ENCODE measurements at regions not wholly inside any gene's neighbourhood (a gene's known extent, or its start where the extent isn't known, plus 50 kb on each side); places are given as distances from the start of the nearest gene placed in this dataset.

GRCh38 chr5:114120166-114120565 lies 241.7 kb upstream of the KCNN2 start:
- WGBS, 3 donors = 82 to 90% (median 88%) methylated on average over 4 of the region's 4 CpGs
- TF ChIP-seq POLR2A (IDR thresholded peaks at IDR 0.05) (no peak), EP300 (IDR thresholded peaks at IDR 0.05) (no peak)
- TF ChIP-seq, protein P1, sequence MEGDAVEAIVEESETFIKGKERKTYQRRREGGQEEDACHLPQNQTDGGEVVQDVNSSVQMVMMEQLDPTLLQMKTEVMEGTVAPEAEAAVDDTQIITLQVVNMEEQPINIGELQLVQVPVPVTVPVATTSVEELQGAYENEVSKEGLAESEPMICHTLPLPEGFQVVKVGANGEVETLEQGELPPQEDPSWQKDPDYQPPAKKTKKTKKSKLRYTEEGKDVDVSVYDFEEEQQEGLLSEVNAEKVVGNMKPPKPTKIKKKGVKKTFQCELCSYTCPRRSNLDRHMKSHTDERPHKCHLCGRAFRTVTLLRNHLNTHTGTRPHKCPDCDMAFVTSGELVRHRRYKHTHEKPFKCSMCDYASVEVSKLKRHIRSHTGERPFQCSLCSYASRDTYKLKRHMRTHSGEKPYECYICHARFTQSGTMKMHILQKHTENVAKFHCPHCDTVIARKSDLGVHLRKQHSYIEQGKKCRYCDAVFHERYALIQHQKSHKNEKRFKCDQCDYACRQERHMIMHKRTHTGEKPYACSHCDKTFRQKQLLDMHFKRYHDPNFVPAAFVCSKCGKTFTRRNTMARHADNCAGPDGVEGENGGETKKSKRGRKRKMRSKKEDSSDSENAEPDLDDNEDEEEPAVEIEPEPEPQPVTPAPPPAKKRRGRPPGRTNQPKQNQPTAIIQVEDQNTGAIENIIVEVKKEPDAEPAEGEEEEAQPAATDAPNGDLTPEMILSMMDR (IDR thresholded peaks at IDR 0.05) = no peak
- H3K4me1 ChIP-seq (ENCODE audit: insufficient read depth) = no peaks in the 10 kb centered on the region
- intact Hi-C loops (cut with DNase I) = loop anchor here in 1 of 4 donors (10.0 kb wide), 1 partner anchor 1115 kb away; no protein-coding TSS in a partner anchor
- H3K36me3 ChIP-seq = no peaks in the 10 kb centered on the region
- H3K4me3 ChIP-seq = no peak overlapping the region
- H3K27me3 ChIP-seq = no peaks in the 10 kb centered on the region
- no peak for DNase-seq
- H3K27ac ChIP-seq = no peak overlapping the region
- no peaks in the 10 kb centered on the region for H3K9me3 ChIP-seq

DNA sequence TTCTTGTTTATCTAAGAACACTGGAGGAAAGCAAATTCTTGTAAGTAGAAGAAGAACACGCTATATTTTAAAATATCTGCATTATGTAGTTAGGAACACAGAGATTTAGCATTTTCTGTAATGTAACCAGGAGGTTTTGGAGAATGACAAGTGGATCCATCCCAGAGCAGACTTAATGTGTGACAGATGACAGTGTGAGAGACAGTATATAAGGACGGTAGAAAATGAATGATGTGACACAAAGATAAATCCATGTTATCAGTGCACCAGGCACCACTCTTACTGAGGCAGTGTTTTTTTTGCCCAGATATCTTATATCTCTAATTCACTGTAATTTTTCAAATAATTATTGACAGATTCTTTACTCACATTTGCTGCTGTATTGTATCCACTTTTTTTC lies 239.0 kb upstream of the KCNN2 start:
- Histone ChIP-seq H3K4me1 (ENCODE audit: insufficient read depth) (no peaks in the 10 kb centered on the region), H3K9me3 (no peaks in the 10 kb centered on the region), H3K27me3 (no peaks in the 10 kb centered on the region), H3K36me3 (no peaks in the 10 kb centered on the region), H3K4me3 (no peak overlapping the region), H3K27ac (no peak overlapping the region)
- TF ChIP-seq POLR2A (IDR thresholded peaks at IDR 0.05) (no peak), EP300 (IDR thresholded peaks at IDR 0.05) (no peak)
- TF ChIP-seq, protein P1 (IDR thresholded peaks at IDR 0.05) = no peak
- DNase-seq = no peak
- WGBS, 3 donors = 63 to 79% (median 65%) methylated on average over 2 of the region's 2 CpGs
- intact Hi-C loops (cut with DNase I) = loop anchor here in 1 of 4 donors (10.0 kb wide), 1 partner anchor 1112 kb away; no protein-coding TSS in a partner anchor

DNA sequence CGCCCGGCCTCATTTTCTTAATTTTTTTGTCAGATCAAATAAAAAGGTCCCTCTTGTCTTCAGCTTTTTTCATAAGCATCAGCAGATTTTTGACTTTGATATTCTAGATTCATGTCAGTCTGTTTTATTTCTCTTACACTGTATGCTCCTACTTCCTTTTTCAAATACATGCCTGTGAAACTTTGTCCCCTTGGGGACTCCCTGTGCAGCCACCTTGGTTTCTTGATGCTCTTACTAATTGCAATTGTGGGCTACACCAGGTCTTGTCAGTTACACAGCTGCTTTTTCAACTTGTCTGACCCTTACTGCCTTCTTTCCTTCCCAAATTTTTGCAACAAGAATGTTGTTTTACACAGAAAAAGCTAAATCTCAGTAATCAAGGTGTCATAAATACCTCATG lies 238.2 kb upstream of the KCNN2 start:
- 96 to 98% (median 98%) methylated on average over 2 of the region's 2 CpGs for WGBS, 3 donors
- intact Hi-C loops (cut with DNase I) = loop anchor here in 1 of 4 donors (10.0 kb wide), 1 partner anchor 1111 kb away; no protein-coding TSS in a partner anchor
- TF ChIP-seq, protein P1 (IDR thresholded peaks at IDR 0.05) = no peak
- TF ChIP-seq POLR2A (IDR thresholded peaks at IDR 0.05) = no peak
- TF ChIP-seq EP300 (IDR thresholded peaks at IDR 0.05) = no peak

DNA sequence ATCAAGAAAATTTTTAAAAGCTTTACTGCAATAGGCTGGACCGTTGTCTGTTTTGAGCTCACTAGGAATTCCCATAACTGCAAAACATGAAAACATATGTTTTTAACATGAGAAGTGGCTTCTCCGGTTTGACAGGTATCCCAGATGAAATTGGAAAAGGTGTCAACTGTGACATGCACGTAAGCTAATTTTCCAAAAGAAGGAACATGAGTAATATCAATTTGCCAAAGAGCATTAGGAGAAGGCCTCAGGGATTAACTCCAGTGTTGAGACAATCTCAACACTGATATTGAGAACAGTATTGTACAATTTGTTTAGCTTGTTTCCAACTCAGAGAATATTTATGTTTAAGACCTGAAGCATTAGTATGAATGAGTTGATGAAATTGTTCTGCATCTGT lies 215.5 kb upstream of the KCNN2 start:
- WGBS, 3 donors = 85 to 88% (median 86%) methylated on average over 3 of the region's 3 CpGs
- no peak for TF ChIP-seq POLR2A (IDR thresholded peaks at IDR 0.05)
- no peak for TF ChIP-seq EP300 (IDR thresholded peaks at IDR 0.05)
- TF ChIP-seq, protein P1 (IDR thresholded peaks at IDR 0.05) = no peak
- Histone ChIP-seq H3K27ac (no peak overlapping the region), H3K27me3 (no peaks in the 10 kb centered on the region), H3K4me1 (ENCODE audit: insufficient read depth) (no peaks in the 10 kb centered on the region), H3K4me3 (no peak overlapping the region), H3K9me3 (no peaks in the 10 kb centered on the region), H3K36me3 (no peaks in the 10 kb centered on the region)
- intact Hi-C loops (cut with DNase I) = no loop called here
- no peak for DNase-seq

More for the DNA sequence above, 238.2 kb upstream of the KCNN2 start:
- no peak for DNase-seq
- Histone ChIP-seq H3K9me3 (no peaks in the 10 kb centered on the region), H3K4me3 (no peak overlapping the region), H3K27me3 (no peaks in the 10 kb centered on the region), H3K27ac (no peak overlapping the region), H3K36me3 (no peaks in the 10 kb centered on the region), H3K4me1 (ENCODE audit: insufficient read depth) (no peaks in the 10 kb centered on the region)

Measured in ovary (tissue), 7 donors.